ENCODE measurements at regions not wholly inside any gene's neighbourhood (a gene's known extent, or its start where the extent isn't known, plus 50 kb on each side); places are given as distances from the start of the nearest gene placed in this dataset.
"Not testable (repeated sequence)": the region's sequence is repeated elsewhere in the genome, so short reads cannot be mapped to it uniquely, and the experiment has no call there.

DNA sequence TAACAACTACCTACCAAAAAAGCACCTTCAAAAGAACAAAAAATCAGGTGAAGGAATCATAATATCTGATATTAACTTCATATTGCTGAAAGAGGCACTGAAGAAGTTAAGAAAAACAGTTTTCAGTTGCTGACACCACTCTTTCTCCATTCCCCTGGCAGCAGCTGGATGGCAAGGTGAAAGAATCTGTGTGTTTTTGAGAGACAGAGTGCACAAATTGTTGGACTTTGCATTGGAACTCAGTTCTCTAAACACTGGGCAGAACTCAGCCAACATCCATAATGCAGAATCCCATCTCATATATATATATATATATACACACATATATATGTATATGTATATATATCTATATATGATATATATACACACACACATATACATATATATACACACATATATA is 408.3 kb upstream of the MAGEC2 start:
- H3K4me1 Mint-ChIP-seq: no peaks in the 10 kb centered on the region
- CTCF ChIA-PET: no interaction called here
- H3K9me3 Mint-ChIP-seq: no peaks in the 10 kb centered on the region
- DNase-seq: no peak
- H3K36me3 Mint-ChIP-seq (ENCODE audit: low read depth): no peaks in the 10 kb centered on the region
- POLR2A ChIA-PET: no interaction called here
- no peak overlapping the region for H3K4me3 Mint-ChIP-seq
- no peaks in the 10 kb centered on the region for H3K27me3 Mint-ChIP-seq
- H3K27ac Mint-ChIP-seq: no peak overlapping the region

DNA sequence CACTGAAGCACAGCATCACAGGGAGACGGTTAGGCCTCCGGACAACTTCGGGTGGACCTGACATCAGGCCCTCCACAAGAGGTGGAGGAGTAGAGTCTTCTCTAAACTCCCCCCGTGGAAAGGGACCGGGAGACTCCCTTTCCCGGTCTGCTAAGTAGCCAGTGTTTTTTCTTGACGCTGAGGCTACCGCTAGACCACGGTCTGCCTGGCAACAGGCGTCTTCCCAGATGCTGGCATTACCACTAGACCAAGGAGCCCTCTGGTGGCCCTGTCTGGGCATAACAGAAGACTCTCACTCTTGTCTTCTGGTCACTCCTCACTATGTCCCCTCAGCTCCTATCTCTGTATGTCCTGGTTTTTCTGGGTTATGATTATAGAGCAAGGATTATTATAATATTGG is 401.5 kb upstream of the MAGEC2 start:
- H3K27ac Mint-ChIP-seq; H3K9me3 Mint-ChIP-seq; H3K27me3 Mint-ChIP-seq; H3K36me3 Mint-ChIP-seq (ENCODE audit: low read depth); DNase-seq; POLR2A ChIA-PET; CTCF ChIA-PET; H3K4me1 Mint-ChIP-seq; H3K4me3 Mint-ChIP-seq: not testable (repeated sequence)

DNA sequence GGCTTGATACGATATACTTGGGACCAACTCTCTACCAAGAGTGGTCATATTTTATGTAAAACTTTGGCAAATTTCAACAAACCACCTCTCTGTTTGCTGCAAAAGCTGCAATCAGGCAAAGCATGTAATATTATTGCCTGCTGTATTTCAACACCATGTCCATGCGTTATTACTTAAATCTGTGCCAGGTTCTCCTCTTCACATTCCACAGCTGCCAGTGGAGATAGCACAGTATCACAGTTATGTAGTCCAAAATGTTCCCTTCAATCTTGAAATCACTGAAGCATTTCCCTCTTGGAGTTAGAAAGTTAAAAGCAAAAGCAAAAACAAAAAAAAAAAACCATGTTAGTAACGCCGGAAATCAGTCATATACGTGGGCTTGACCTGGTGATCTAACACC is 396.7 kb upstream of the MAGEC2 start:
- Mint-ChIP-seq H3K9me3 (no peaks in the 10 kb centered on the region), H3K36me3 (ENCODE audit: low read depth) (no peaks in the 10 kb centered on the region), H3K4me1 (no peaks in the 10 kb centered on the region), H3K27me3 (no peaks in the 10 kb centered on the region), H3K27ac (no peak overlapping the region), H3K4me3 (no peak overlapping the region)
- POLR2A ChIA-PET: no interaction called here
- DNase-seq: no peak
- CTCF ChIA-PET: interaction anchor here (0.6 kb wide), 1 partner anchor 34 kb away, joined by 8 read pairs; no protein-coding TSS in a partner anchor

DNA sequence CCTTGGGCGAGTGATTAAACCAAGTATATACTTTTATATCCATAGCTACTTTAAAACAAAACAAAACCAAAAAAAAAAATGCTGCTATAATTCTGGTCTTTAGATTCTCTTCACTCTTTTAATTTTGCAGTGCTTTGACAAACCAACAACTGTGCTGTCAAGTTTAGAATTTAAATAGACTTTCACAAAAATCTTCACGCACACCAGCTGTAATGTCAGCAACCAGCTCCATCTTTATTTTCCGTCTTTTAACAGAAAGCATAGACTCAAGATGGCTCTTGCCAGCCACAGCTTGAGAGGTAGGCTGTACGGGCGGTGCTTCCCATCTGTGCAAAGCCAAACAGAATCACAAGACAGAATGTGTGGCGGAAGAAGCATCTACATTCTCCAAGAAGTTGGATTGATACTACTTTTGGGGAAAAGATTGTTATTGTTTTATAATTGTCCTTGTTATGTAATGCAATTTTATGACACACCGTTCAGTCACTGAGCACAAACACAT is 388.3 kb upstream of the MAGEC2 start:
- DNase-seq: no peak
- Mint-ChIP-seq H3K27ac (no peak overlapping the region), H3K4me3 (no peak overlapping the region), H3K27me3 (no peaks in the 10 kb centered on the region), H3K4me1 (no peaks in the 10 kb centered on the region), H3K9me3 (peaks cover 5% of the 10 kb centered on the region), H3K36me3 (ENCODE audit: low read depth) (no peaks in the 10 kb centered on the region)
- ChIA-PET POLR2A (no interaction called here), CTCF (no interaction called here)

DNA sequence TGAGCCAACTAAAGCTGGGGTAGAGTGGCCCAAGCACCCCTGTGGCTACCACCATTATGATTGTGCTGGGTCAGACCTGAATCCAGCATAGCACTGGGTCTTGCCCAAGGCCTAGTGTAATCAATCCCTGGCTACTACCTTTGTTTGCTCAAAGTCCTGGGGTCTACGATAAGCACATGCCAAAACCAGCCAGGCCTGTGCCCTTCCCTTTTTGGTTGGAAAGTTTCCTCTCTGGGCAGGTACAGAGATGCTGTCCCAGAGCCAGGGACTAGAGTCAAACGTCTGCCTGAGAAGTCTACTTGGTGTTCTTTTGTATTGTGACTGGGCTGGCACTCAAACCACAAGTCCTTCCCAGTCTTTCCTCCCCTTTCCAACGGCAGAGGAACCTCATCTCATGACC is 371.5 kb upstream of the MAGEC2 start:
- DNase-seq: no peak
- Mint-ChIP-seq H3K27ac (no peak overlapping the region), H3K4me1 (no peaks in the 10 kb centered on the region), H3K27me3 (no peaks in the 10 kb centered on the region), H3K4me3 (no peak overlapping the region), H3K9me3 (peaks cover 2% of the 10 kb centered on the region), H3K36me3 (ENCODE audit: low read depth) (no peaks in the 10 kb centered on the region)
- ChIA-PET CTCF (no interaction called here), POLR2A (no interaction called here)

DNA sequence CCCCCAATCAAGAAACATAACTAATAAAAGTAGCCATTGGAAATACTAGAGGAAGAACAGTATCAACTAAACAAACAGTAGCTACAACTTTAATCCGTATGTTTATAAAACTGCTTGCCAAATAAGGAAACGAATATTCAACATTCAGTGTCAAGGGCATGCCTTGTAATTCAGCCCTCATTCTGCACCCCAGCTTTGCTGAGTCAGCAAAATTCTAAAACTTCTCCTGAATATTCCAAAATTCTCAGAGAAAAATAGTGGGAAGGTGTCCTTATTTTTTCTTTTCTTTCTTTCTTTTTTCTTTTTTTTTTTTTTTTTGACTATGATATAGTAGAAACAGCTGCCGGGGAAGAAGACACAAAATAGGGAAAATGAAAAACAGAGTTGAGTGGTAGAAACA is 344.8 kb upstream of the MAGEC2 start:
- H3K27me3 Mint-ChIP-seq: no peaks in the 10 kb centered on the region
- CTCF ChIA-PET: no interaction called here
- no peak overlapping the region for H3K4me3 Mint-ChIP-seq
- POLR2A ChIA-PET: no interaction called here
- no peaks in the 10 kb centered on the region for H3K36me3 Mint-ChIP-seq (ENCODE audit: low read depth)
- H3K9me3 Mint-ChIP-seq: no peaks in the 10 kb centered on the region
- no peaks in the 10 kb centered on the region for H3K4me1 Mint-ChIP-seq
- DNase-seq: no peak
- no peak overlapping the region for H3K27ac Mint-ChIP-seq

DNA sequence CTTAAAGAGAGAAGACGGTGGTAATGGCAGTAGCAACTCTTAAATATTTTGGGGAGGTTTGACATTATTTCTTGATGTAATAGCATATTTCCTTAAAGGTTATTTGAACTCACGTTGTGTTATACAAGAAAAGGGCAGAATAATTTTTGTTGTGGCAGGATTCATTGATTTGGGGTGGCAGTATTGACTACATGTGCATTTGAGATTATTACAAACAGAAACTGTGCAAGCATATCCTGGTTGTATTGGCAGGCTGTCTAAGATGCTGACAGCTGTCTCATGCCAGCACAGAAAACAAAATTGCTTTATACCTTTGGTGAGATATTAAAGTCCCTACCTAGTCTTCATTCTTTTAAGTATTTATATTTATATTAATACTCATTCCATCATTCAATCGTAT is 300.7 kb upstream of the MAGEC2 start:
- Mint-ChIP-seq H3K4me1 (no peaks in the 10 kb centered on the region), H3K4me3 (no peak overlapping the region), H3K9me3 (peaks cover 2% of the 10 kb centered on the region), H3K36me3 (ENCODE audit: low read depth) (no peaks in the 10 kb centered on the region), H3K27me3 (no peaks in the 10 kb centered on the region), H3K27ac (no peak overlapping the region)
- ChIA-PET POLR2A (no interaction called here), CTCF (no interaction called here)
- DNase-seq: no peak

DNA sequence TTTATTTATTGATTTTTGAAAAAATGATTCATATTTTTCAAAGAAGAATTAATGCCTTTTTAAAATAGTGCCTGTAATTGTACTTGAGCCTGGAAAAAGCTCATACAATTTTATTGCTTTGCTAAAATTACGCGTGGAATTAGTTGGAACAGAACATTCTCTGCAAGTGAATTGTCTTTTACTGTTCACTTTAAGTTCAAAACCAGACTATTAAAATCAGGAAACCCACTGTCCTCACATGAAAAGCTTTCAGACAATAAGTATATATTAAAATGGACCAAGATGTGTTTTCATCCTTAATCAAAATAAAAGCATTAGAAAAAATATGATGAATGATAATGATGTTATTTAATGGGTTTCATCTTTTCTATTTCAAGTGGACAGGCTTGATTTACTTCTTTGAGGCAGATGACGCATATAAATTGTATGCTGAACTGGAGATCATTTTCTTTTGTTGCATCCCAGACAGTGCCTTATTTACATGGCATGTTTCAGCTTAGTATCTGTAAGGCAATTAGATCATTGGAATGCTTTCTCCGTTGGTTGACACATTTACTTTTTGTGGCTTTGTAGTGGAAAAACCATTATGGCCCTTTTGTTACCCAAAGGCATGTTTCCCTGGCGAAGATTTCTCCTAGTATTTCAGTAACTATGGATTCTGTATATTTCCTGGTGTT is 299.0 kb upstream of the MAGEC2 start:
- no peak overlapping the region for H3K27ac Mint-ChIP-seq
- POLR2A ChIA-PET: no interaction called here
- CTCF ChIA-PET: no interaction called here
- H3K36me3 Mint-ChIP-seq (ENCODE audit: low read depth): no peaks in the 10 kb centered on the region
- no peak overlapping the region for H3K4me3 Mint-ChIP-seq
- no peak for DNase-seq
- peaks cover 2% of the 10 kb centered on the region for H3K9me3 Mint-ChIP-seq
- H3K4me1 Mint-ChIP-seq: no peaks in the 10 kb centered on the region
- no peaks in the 10 kb centered on the region for H3K27me3 Mint-ChIP-seq

DNA sequence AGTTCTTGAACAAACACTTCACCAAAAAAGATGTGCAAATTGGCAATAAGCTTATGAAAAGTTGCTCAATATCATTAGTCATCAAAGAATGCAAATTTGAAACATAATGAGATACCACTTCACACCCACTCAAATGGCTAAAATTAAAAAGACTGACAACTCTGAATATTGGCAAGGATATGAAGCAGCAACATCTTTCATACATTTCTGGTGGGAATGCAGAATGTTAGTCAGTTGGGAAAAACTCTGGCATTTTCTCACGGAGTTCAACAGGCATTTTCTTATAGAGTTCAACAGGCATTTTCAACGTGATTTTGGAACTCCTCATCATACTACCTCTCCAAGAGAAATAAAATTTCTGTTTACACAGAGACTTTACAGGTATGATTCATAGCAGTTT is 297.4 kb upstream of the MAGEC2 start:
- Mint-ChIP-seq H3K4me3 (no peak overlapping the region), H3K9me3 (peaks cover 2% of the 10 kb centered on the region), H3K4me1 (no peaks in the 10 kb centered on the region), H3K27me3 (no peaks in the 10 kb centered on the region), H3K27ac (no peak overlapping the region), H3K36me3 (ENCODE audit: low read depth) (no peaks in the 10 kb centered on the region)
- POLR2A ChIA-PET: no interaction called here
- no peak for DNase-seq
- CTCF ChIA-PET: no interaction called here

DNA sequence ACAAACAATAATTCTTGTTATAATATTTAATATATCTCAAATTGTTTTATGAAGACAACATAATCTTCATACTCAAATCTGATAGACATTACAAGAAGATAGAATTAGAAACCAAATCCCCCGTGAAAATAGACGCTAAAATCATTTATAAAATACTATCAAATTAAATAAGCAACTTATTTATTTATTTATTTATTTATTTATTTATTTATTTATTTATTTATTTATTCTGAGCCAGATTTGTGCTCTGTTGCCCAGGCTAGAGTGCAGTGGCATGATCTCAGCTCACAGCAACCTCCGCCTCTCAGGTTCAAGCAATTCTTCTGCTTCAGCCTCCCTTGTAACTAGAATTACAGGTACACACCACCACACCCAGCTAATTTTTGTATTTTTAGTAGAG is 294.9 kb upstream of the MAGEC2 start:
- POLR2A ChIA-PET: no interaction called here
- Mint-ChIP-seq H3K27ac (no peak overlapping the region), H3K9me3 (no peaks in the 10 kb centered on the region), H3K4me3 (no peak overlapping the region), H3K36me3 (ENCODE audit: low read depth) (no peaks in the 10 kb centered on the region), H3K4me1 (no peaks in the 10 kb centered on the region), H3K27me3 (no peaks in the 10 kb centered on the region)
- DNase-seq: no peak
- CTCF ChIA-PET: no interaction called here

DNA sequence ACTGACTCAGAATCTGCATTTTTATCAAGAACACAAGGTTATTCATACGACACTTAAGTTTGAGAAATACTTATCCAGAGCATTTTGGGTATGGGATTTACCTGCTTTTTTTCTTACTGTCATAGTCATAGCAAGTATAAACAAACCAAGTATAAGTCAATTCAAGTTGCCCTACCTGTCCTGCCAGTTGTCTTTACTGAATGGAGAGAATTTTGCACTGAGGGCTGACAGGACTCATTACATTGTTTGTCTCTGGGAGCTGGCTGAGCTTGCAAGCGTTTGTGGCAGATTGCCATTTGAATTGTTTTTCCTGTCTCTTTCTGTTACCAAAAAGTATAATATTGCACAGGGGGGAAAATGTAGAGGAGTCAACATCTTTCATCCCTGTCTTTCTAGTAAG is 278.9 kb upstream of the MAGEC2 start:
- DNase-seq: no peak
- POLR2A ChIA-PET: no interaction called here
- H3K4me1 Mint-ChIP-seq: no peaks in the 10 kb centered on the region
- no peak overlapping the region for H3K4me3 Mint-ChIP-seq
- no peaks in the 10 kb centered on the region for H3K9me3 Mint-ChIP-seq
- CTCF ChIA-PET: no interaction called here
- no peak overlapping the region for H3K27ac Mint-ChIP-seq
- no peaks in the 10 kb centered on the region for H3K27me3 Mint-ChIP-seq
- no peaks in the 10 kb centered on the region for H3K36me3 Mint-ChIP-seq (ENCODE audit: low read depth)

DNA sequence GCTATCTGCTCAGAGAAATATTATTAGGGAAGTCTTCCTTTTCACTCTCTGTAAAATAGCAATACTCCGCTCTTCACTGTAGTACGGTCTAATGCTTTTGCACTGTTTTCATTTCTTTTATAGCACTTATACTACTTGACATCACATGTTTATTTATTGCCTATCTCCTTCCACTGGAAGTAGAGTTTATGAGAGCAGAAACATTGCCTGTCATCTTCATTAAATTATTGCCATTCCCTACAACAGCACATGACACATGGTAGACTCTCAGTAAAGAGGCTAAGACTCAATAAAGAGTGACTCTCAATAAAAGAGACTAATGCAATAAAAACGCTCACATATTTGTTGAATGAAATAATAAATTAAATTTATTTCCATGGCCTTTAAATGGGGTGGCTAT is 241.3 kb upstream of the MAGEC2 start:
- no peak for DNase-seq
- H3K36me3 Mint-ChIP-seq (ENCODE audit: low read depth): no peaks in the 10 kb centered on the region
- no peaks in the 10 kb centered on the region for H3K4me1 Mint-ChIP-seq
- ChIA-PET POLR2A (no interaction called here), CTCF (no interaction called here)
- peaks cover 3% of the 10 kb centered on the region for H3K9me3 Mint-ChIP-seq
- no peak overlapping the region for H3K27ac Mint-ChIP-seq
- no peak overlapping the region for H3K4me3 Mint-ChIP-seq
- H3K27me3 Mint-ChIP-seq: no peaks in the 10 kb centered on the region

DNA sequence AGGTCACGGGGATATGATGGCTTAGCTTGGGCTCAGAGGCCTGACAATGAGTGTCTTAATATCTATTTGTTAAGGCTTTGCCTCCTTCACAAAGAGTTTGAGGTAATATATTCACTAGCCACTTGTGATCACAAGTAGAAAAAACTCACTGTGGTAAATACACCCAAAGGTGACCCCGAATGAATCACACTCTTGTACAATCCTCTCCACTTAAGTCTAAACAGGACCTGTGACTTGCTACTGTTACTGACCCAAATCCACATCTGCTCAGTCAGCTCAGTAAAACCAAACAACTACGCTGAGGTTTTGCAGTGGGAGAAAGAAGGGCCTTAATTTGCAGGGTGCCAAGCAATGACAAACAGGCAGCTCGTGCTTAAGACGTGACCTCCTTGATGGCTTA is 223.8 kb upstream of the MAGEC2 start:
- Mint-ChIP-seq H3K9me3 (peaks cover 3% of the 10 kb centered on the region), H3K4me3 (no peak overlapping the region), H3K27me3 (no peaks in the 10 kb centered on the region), H3K27ac (no peak overlapping the region), H3K4me1 (no peaks in the 10 kb centered on the region), H3K36me3 (ENCODE audit: low read depth) (no peaks in the 10 kb centered on the region)
- ChIA-PET POLR2A (no interaction called here), CTCF (no interaction called here)
- DNase-seq: no peak

DNA sequence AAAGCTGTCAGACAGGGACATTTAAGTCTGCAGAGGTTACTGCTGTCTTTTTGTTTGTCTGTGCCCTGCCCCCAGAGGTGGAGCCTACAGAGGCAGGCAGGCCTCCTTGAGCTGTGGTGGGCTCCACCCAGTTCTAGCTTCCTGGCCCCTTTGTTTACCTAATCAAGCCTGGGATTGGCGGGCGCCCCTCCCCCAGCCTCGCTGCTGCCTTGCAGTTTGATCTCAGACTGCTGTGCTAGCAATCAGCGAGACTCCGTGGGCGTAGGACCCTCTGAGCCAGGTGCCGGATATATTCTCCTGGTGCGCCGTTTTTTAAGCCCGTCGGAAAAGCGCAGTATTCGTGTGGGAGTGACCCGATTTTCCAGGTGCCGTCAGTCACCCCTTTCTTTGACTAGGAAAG is 185.9 kb upstream of the MAGEC2 start:
- POLR2A ChIA-PET; CTCF ChIA-PET; H3K4me3 Mint-ChIP-seq; H3K9me3 Mint-ChIP-seq; H3K36me3 Mint-ChIP-seq (ENCODE audit: low read depth); H3K27ac Mint-ChIP-seq; H3K27me3 Mint-ChIP-seq; H3K4me1 Mint-ChIP-seq; DNase-seq: not testable (repeated sequence)

Measured in activated CD4-positive, alpha-beta T cell treated with anti-CD3 and anti-CD28 coated beads, Interleukin-2, amount 10 ng/mL, durations not matched to agents 7 days and 5 days (primary cell).